Motor neuron (in vitro differentiated cells): ENCODE measurements at regions not wholly inside any gene's neighbourhood (a gene's known extent, or its start where the extent isn't known, plus 50 kb on each side); places are given as distances from the start of the nearest gene placed in this dataset.

ENCODE experiments used
- ATAC-seq, 8 experiments: fragments of 200-7000 bp; cut with Tn5 transposase; replicated peaks in 6 of 8; 2 replicates each; pipeline ENCODE4 v1.8.0; 2021; ENCODE audit warnings: mild to moderate bottlenecking in 8 of 8, moderate library complexity in 8 of 8
- H3K27ac ChIP-seq, 2 donors: fragments of 250-450 bp; sonication (Bioruptor Pico); 2 replicates each; pipeline ENCODE4 v1.9.0; 2021; ENCODE audit warnings: antibody characterized with exemption in 2 of 2, mild to moderate bottlenecking in 2 of 2, moderate library complexity in 1 of 2
- H3K4me1 ChIP-seq, 2 donors: fragments of 250-450 bp; sonication (Bioruptor Pico); replicated peaks in 1 of 2; 2 replicates each; pipeline ENCODE4 v1.6.1; 2021; ENCODE audit warnings: antibody characterized with exemption in 2 of 2, mild to moderate bottlenecking in 2 of 2, moderate library complexity in 1 of 2
- H3K4me3 ChIP-seq, 5 donors: fragments of 250-450 bp; sonication (Bioruptor Pico); 2 replicates each; pipeline ENCODE4 v1.9.0; 2021; ENCODE audit warnings: antibody characterized with exemption in 5 of 5, mild to moderate bottlenecking in 5 of 5, moderate library complexity in 4 of 5
- WGBS, 10 experiments: fragments of 450-650 bp; shearing (Covaris generic); methylation state at CpG; one replicate each; pipeline ENCODE4 v1.0.0; 2022; 5-methylcytosine and 5-hydroxymethylcytosine counted together
- in situ Hi-C, 9 experiments: fragments of 400-800 bp; cut with MboI; loops; one replicate each; pipeline ENCODE4 v1.15.0; 2021; ENCODE audit warnings: low sequenced_read_pairs in 9 of 9, low pct_unique_long_range_greater_than_20kb in 2 of 9; ENCODE audit not compliant: unreplicated experiment in 9 of 9

DNA sequence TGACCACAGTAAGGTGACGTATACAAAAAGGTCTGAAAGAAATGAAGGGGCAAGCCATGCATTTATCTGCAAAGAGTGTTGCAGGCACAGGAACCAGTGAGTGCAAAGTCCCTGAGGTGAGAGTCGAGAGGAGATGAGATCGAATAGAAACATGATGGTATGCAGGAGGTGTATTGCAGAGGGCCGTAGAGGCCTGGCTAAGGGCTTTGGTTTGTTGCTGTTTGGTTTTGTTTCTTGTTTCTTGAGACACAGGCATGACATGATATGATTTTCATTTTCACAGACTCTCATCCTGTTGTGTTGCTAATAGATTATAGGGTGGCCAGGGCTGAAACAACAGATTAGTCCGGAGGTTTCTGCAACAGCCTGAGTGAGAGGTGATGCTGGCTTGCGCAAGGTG lies 80.4 kb downstream of the HSPH1 start:
- in situ Hi-C loops, result no loop called here
- 75 to 100% (median 94%) methylated on average over 1 to 6 of the region's 6 CpGs; no CpG with 5 or more reads in 2 of the 10 experiments for WGBS, 10 experiments
- Histone ChIP-seq H3K4me3 (no peak overlapping the region), H3K27ac (no peak overlapping the region), H3K4me1 (no peaks in the 10 kb centered on the region)
- ATAC-seq, result no peak

DNA sequence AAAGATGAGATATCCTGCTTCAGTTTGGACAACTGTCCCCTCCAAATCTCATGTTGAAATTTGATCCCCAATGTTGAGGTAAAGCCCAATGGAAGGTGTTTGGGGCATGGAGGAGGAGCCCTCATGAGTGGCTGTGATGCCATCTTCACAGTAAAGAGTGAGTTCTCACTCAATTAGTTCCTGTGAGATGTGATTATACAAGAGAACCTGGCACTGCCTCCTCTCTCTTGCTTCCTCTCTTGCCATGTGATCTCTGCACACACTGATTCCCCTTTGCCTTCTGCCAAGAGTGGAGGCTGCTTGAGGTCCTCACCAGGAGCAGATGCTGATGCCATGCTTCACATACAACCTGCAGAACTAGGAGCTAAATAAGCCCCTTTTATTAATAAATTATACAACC lies 86.9 kb downstream of the HSPH1 start:
- H3K27ac ChIP-seq, result no peak overlapping the region
- no peak overlapping the region for H3K4me3 ChIP-seq
- peaks cover 14 to 20% of the 10 kb centered on the region in 2 donors for H3K4me1 ChIP-seq
- no peak for ATAC-seq
- in situ Hi-C loops, result no loop called here

DNA sequence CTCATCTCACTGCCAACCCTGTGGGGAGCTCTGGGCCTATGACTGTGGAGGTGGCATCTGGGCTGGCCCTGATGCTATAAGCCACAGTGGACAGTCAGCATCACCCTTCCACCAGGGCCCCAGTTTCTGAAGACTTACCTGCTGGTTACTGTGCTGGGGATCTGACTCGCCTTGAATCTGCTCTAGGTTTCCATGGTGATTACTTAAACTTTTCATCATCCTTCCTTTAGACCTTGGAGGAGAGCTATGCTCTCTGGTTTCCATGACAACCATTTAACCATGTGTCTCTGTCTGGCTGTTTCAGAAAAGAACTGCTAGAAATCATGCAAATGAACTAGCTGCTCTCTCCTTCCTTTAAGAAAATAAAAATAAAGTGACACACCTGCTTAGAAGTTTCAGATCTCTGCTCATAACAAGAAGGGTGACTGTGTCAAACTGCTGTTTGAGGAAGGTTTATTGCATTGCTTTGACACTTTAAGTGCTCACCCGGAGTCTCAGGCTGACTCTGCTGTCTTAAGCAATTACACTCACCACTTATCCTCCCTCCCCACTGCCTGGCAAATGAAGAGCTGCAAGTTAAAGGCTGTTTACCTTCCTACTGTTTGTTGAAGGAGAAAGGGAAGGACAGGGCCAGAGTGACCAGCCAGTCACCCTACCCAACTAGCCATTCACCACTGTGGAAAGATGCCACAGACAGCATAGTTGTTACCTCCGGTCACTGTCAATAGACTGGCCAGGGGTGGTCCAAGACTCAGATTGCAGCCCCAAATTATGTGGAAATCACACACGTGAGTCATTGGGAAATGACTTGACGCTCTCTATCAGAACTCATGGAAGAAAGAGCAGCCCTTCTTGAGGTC lies 87.6 kb downstream of the HSPH1 start:
- Histone ChIP-seq H3K4me3 (no peak overlapping the region), H3K27ac (peak overlapping the region; percentile 9 to 30), H3K4me1 (peaks cover 14 to 20% of the 10 kb centered on the region in 2 donors)
- peak in 7 of 8 experiments; percentile 45 to 94 (median 88) for ATAC-seq
- in situ Hi-C loops, result no loop called here
- WGBS, 10 experiments, result 14 to 62% (median 46%) methylated on average over 1 to 5 of the region's 5 CpGs; no CpG with 5 or more reads in 1 of the 10 experiments

GRCh38 chr13:31072041-31072440 lies 89.7 kb downstream of the HSPH1 start:
- ATAC-seq, result no peak
- Histone ChIP-seq H3K4me1 (peaks cover 14 to 20% of the 10 kb centered on the region in 2 donors), H3K27ac (no peak overlapping the region), H3K4me3 (no peak overlapping the region)
- in situ Hi-C loops, result no loop called here
- WGBS, 10 experiments, result 57 to 83% (median 81%) methylated on average over 1 to 3 of the region's 3 CpGs; no CpG with 5 or more reads in 2 of the 10 experiments

DNA sequence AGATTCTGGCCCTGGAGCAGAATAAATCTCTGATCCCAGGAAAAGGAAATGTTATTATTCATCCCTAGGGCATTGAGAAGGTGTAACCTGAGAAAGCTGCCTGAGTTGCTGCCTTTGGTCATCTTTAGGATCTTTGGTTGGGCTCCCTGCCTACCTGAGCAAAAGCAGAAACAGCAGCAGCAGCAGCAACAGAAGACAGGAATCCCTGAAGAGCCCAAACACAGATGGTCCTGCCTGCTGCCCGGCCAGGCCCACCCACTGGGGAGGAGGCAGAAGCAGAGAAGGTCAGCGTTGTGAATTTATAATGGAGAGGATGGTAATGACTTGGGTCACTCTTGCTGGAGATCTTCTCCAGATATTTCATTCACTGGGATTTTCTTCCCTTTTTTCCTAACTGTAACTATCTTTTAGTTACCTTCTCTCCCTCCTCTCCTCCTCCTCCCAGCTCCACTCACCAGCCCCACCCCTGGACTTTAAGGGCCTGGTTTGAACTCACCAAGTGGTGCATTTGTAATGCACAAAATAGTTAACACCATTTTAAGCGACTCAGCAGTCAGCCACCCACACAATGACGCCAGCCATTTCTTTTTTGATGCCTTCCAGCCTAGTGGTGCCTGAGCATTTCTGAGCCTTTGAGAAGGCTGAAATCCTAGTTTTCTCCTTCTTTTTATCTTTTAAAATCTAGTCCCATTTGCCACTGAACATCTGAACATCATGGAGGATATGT lies 91.7 kb downstream of the HSPH1 start:
- Histone ChIP-seq H3K4me3 (no peak overlapping the region), H3K4me1 (peaks cover 13 to 20% of the 10 kb centered on the region in 2 donors), H3K27ac (no peak overlapping the region)
- 0 to 100% (median 58%) methylated on average over 1 to 4 of the region's 4 CpGs; no CpG with 5 or more reads in 4 of the 10 experiments for WGBS, 10 experiments
- ATAC-seq, result peak in 2 of 8 experiments; percentile 20 to 50
- in situ Hi-C loops, result no loop called here

GRCh38 chr13:31068119-31068423 lies 93.6 kb downstream of the HSPH1 start:
- in situ Hi-C loops, result no loop called here
- WGBS, 10 experiments, result 66 to 92% (median 82%) methylated on average over 1 to 4 of the region's 4 CpGs; no CpG with 5 or more reads in 4 of the 10 experiments

GRCh38 chr13:31067416-31068118 lies 94.1 kb downstream of the HSPH1 start:
- ATAC-seq, result peak in 5 of 8 experiments; percentile 29 to 69 (median 41)
- in situ Hi-C loops, result no loop called here
- Histone ChIP-seq H3K4me3 (no peak overlapping the region), H3K27ac (no peak overlapping the region), H3K4me1 (no peaks in the 10 kb centered on the region)
- 30 to 100% (median 81%) methylated on average over 2 to 6 of the region's 8 CpGs; no CpG with 5 or more reads in 1 of the 10 experiments for WGBS, 10 experiments

More at GRCh38 chr13:31068119-31068423, 93.6 kb downstream of the HSPH1 start:
- peak in 1 of 8 experiments; percentile 15 for ATAC-seq
- H3K4me3 ChIP-seq, result no peak overlapping the region
- H3K27ac ChIP-seq, result no peak overlapping the region
- peaks cover 0 to 2% of the 10 kb centered on the region in 2 donors for H3K4me1 ChIP-seq

GRCh38 chr13:31064636-31065035 lies 97.1 kb downstream of the HSPH1 start:
- WGBS, 10 experiments, result 30 to 100% (median 74%) methylated on average over 1 to 4 of the region's 4 CpGs; no CpG with 5 or more reads in 1 of the 10 experiments
- Histone ChIP-seq H3K4me1 (no peaks in the 10 kb centered on the region), H3K27ac (no peak overlapping the region), H3K4me3 (no peak overlapping the region)
- no peak for ATAC-seq
- in situ Hi-C loops, result no loop called here

DNA sequence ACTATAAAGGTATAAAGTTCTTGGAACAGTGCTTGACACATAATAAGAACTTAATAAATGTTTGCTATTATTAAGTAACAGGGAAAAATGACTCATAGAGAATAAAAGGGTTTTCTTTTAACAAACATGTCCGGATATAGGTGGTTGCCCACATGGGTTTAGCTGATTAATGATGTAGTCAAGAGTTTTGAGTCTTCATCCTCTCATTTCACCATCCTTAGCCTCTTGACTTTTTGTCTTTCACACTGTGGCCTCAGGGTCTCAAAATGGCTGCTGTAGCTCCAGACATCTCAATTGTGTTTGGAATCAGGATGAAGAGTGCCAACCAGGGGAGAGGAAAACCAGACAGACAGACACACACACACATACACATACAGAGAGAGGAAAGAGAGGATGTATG lies 97.9 kb downstream of the HSPH1 start:
- no peak overlapping the region for H3K4me3 ChIP-seq
- H3K4me1 ChIP-seq, result no peaks in the 10 kb centered on the region
- no peak for ATAC-seq
- WGBS, 10 experiments, result 67 to 100% (median 75%) methylated on average over 1 of the region's 1 CpG; no CpG with 5 or more reads in 5 of the 10 experiments
- in situ Hi-C loops, result no loop called here
- no peak overlapping the region for H3K27ac ChIP-seq

DNA sequence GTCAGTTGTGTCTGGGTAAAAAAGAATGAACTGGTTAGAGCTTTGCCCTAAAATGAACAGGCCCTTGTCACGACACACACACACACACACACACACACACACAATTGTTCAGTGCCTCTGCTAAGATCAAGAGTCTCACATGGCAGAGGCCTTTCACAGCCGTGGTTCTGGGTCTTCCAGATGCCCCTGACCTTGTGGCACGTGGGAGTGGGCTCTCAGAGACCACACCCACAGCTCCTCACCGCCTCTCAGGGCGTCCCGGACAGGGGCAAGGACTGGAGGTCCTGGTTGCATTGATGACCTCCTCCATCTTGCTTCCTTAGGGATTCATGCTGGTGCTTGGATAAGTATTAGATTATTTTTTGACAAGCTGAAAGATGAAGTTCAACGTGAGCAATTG lies 101.0 kb downstream of the HSPH1 start:
- WGBS, 10 experiments, result 25 to 100% (median 83%) methylated on average over 1 of the region's 7 CpGs; no CpG with 5 or more reads in 5 of the 10 experiments
- ATAC-seq, result no peak
- Histone ChIP-seq H3K4me3 (no peak overlapping the region), H3K4me1 (peaks cover 0 to 11% of the 10 kb centered on the region in 2 donors), H3K27ac (no peak overlapping the region)
- in situ Hi-C loops, result no loop called here

DNA sequence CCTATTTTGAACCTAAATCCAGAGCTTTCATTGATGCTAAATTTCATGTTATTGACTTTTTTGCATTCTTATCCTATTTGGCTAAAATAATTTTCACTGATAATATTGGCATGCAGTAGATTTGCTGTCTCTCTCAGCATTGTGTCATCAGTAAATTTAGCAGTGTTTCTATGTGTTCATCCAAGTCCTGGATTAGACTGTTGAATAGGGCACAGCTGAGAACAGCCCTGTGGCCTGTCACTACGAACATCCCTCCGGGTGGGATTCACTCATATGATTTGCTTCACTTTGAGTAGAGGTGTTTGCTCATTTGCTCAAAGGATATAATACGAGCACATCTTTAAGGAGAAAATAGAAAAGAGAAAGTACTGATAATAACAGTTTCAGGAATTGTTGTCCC lies 101.5 kb downstream of the HSPH1 start:
- WGBS, 10 experiments, result 14 to 100% (median 77%) methylated on average over 1 to 3 of the region's 3 CpGs; no CpG with 5 or more reads in 2 of the 10 experiments
- peaks cover 0 to 11% of the 10 kb centered on the region in 2 donors for H3K4me1 ChIP-seq
- no peak overlapping the region for H3K4me3 ChIP-seq
- ATAC-seq, result peak in 1 of 8 experiments; percentile 53
- in situ Hi-C loops, result no loop called here
- no peak overlapping the region for H3K27ac ChIP-seq

GRCh38 chr13:31057403-31058033 lies 104.2 kb downstream of the HSPH1 start:
- H3K4me3 ChIP-seq, result no peak overlapping the region
- in situ Hi-C loops, result no loop called here
- peak in 2 of 8 experiments; percentile 57 to 85 for ATAC-seq
- no peak overlapping the region for H3K27ac ChIP-seq
- 51 to 100% (median 92%) methylated on average over 2 to 9 of the region's 9 CpGs; no CpG with 5 or more reads in 1 of the 10 experiments for WGBS, 10 experiments
- H3K4me1 ChIP-seq, result peaks cover 0 to 11% of the 10 kb centered on the region in 2 donors
